ENCODE measurements at regions not wholly inside any gene's neighbourhood (a gene's known extent, or its start where the extent isn't known, plus 50 kb on each side); places are given as distances from the start of the nearest gene placed in this dataset.

- no peak for DNase-seq
These were observed 54.7 kb downstream of the MYEOV start for GRCh38 chr11:69348414-69349235.

GRCh38 chr11:69350040-69350439 is 56.1 kb downstream of the MYEOV start:
- no peak for DNase-seq

GRCh38 chr11:69350596-69350995 is 56.6 kb downstream of the MYEOV start:
- no peak for DNase-seq

- DNase-seq: no peak
These were observed 57.5 kb downstream of the MYEOV start for GRCh38 chr11:69351460-69351859.

- no peak for DNase-seq
These were observed 58.2 kb downstream of the MYEOV start for GRCh38 chr11:69352166-69352565.

GRCh38 chr11:69352715-69353319 is 58.9 kb downstream of the MYEOV start:
- peak in 1 of 2 experiments; percentile 7 for DNase-seq

GRCh38 chr11:69353696-69354544 is 60.0 kb downstream of the MYEOV start:
- no peak for DNase-seq

- DNase-seq: no peak
These were observed 60.6 kb downstream of the MYEOV start for GRCh38 chr11:69354545-69354897.

- DNase-seq: no peak
These were observed 61.5 kb downstream of the MYEOV start for GRCh38 chr11:69355346-69355940.

- no peak for DNase-seq
These were observed 62.2 kb downstream of the MYEOV start for GRCh38 chr11:69355959-69356702.

- no peak for DNase-seq
These were observed 62.9 kb downstream of the MYEOV start for GRCh38 chr11:69356703-69357457.

GRCh38 chr11:69357458-69358397 is 63.8 kb downstream of the MYEOV start:
- DNase-seq: no peak

GRCh38 chr11:69358398-69359020 is 64.6 kb downstream of the MYEOV start:
- DNase-seq: no peak

GRCh38 chr11:69359735-69360480 is 66.0 kb downstream of the MYEOV start:
- no peak for DNase-seq

GRCh38 chr11:69360606-69361005 is 66.7 kb downstream of the MYEOV start:
- no peak for DNase-seq

- DNase-seq: no peak
These were observed 67.1 kb downstream of the MYEOV start for GRCh38 chr11:69361048-69361447.

- DNase-seq: no peak
These were observed 67.5 kb downstream of the MYEOV start for GRCh38 chr11:69361466-69361865.

- no peak for DNase-seq
These were observed 68.4 kb downstream of the MYEOV start for GRCh38 chr11:69362315-69362714.

- no peak for DNase-seq
These were observed 71.0 kb downstream of the MYEOV start for GRCh38 chr11:69364921-69365320.
